ENCODE measurements at regions not wholly inside any gene's neighbourhood (a gene's known extent, or its start where the extent isn't known, plus 50 kb on each side); places are given as distances from the start of the nearest gene placed in this dataset.

GRCh38 chr17:72413077-72414031 lies 292.5 kb downstream of the SOX9 start:
- H3K4me3 ChIP-seq (replicated peaks; ENCODE audit: low read depth, low read length) = no peak overlapping the region
- no peaks in the 10 kb centered on the region for H3K36me3 ChIP-seq (ENCODE audit: control insufficient read depth, insufficient read depth, low read length)
- H3K27me3 ChIP-seq (replicated peaks; ENCODE audit: control insufficient read depth, insufficient read depth, low read length) = no peaks in the 10 kb centered on the region
- no peak for TF ChIP-seq CTCF (IDR thresholded peaks at IDR 0.05; ENCODE audit: insufficient read depth, low read length, poor library complexity, severe bottlenecking)
- no peak for DNase-seq (ENCODE audit: extremely low read depth, insufficient read length)

GRCh38 chr17:72414032-72414396 lies 293.2 kb downstream of the SOX9 start:
- DNase-seq (ENCODE audit: extremely low read depth, insufficient read length) = no peak
- Histone ChIP-seq H3K36me3 (ENCODE audit: control insufficient read depth, insufficient read depth, low read length) (no peaks in the 10 kb centered on the region), H3K27me3 (replicated peaks; ENCODE audit: control insufficient read depth, insufficient read depth, low read length) (no peaks in the 10 kb centered on the region), H3K4me3 (replicated peaks; ENCODE audit: low read depth, low read length) (no peak overlapping the region)
- no peak for TF ChIP-seq CTCF (IDR thresholded peaks at IDR 0.05; ENCODE audit: insufficient read depth, low read length, poor library complexity, severe bottlenecking)

DNA sequence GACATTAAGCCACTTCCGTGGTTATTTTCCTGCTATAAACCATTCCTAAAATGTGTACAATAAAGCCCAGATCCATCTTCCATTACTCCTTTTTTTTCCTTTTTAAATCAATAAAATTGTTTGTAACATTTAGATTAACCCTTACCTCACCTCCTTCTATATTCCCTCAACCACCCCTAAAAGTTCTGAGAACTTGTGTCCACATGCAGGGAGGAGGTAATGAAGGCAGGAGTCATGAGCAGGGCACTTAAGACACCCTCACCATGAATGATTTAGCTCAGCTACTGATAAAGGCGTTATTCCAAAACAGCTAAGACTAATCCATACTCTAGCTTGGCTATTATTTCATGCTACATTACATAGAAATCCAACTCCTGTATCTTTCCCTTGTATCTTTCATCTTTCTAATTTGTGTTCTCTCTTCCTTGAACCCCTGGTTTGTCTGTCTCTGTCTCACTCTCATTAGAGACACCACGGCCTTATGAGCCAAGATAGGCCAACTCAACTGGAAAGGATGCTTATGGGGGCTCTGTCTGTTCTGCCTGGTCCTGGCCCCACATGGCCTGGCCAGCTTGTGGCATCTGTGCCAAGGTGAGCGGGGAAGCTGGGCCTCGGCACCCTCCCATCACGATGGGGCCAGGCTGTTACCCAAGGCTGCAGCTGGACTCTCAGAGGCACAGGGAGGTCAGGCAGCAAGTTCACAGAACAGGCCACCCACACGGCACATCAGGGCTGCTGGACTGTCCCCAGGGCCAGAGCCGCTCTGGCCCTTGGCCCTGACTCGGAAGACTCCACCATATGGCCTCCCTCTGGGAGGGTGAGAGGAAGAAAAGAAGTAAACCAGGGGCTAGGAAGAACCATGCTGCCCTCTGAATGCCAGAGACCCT lies 294.4 kb downstream of the SOX9 start:
- TF ChIP-seq CTCF (IDR thresholded peaks at IDR 0.05; ENCODE audit: insufficient read depth, low read length, poor library complexity, severe bottlenecking) = no peak
- H3K4me3 ChIP-seq (replicated peaks; ENCODE audit: low read depth, low read length) = no peak overlapping the region
- H3K36me3 ChIP-seq (ENCODE audit: control insufficient read depth, insufficient read depth, low read length) = no peaks in the 10 kb centered on the region
- no peaks in the 10 kb centered on the region for H3K27me3 ChIP-seq (replicated peaks; ENCODE audit: control insufficient read depth, insufficient read depth, low read length)
- no peak for DNase-seq (ENCODE audit: extremely low read depth, insufficient read length)

- TF ChIP-seq CTCF (IDR thresholded peaks at IDR 0.05; ENCODE audit: insufficient read depth, low read length, poor library complexity, severe bottlenecking) = no peak
- Histone ChIP-seq H3K4me3 (replicated peaks; ENCODE audit: low read depth, low read length) (no peak overlapping the region), H3K36me3 (ENCODE audit: control insufficient read depth, insufficient read depth, low read length) (no peaks in the 10 kb centered on the region), H3K27me3 (replicated peaks; ENCODE audit: control insufficient read depth, insufficient read depth, low read length) (no peaks in the 10 kb centered on the region)
- no peak for DNase-seq (ENCODE audit: extremely low read depth, insufficient read length)
These were observed 295.3 kb downstream of the SOX9 start for GRCh38 chr17:72416054-72416675.

DNA sequence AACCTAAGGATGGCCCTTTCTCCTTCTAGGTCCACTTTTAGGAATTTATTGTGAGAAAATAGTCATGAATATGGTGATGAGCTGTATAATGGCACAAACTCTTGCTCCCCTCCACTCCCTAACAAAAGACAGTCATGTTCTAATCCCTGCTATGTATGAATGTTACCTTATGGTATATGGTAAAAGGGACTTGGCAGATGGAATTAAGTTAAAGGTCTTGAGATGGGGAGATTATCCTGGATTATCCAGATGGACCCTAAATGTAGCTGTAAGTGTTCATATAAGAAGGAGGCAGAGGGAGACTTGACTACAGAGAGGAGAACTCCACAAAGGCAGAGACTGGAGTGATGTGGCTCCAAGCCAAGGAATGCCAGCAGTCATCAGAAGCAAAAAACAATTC lies 296.1 kb downstream of the SOX9 start:
- Histone ChIP-seq H3K4me3 (replicated peaks; ENCODE audit: low read depth, low read length) (no peak overlapping the region), H3K27me3 (replicated peaks; ENCODE audit: control insufficient read depth, insufficient read depth, low read length) (no peaks in the 10 kb centered on the region), H3K36me3 (ENCODE audit: control insufficient read depth, insufficient read depth, low read length) (no peaks in the 10 kb centered on the region)
- no peak for TF ChIP-seq CTCF (IDR thresholded peaks at IDR 0.05; ENCODE audit: insufficient read depth, low read length, poor library complexity, severe bottlenecking)
- no peak for DNase-seq (ENCODE audit: extremely low read depth, insufficient read length)

Measured in GM06990 (cell line).